Activated CD4-positive, alpha-beta T cell treated with anti-CD3 and anti-CD28 coated beads for 48 hours (primary cell): ENCODE measurements at regions not wholly inside any gene's neighbourhood (a gene's known extent, or its start where the extent isn't known, plus 50 kb on each side); places are given as distances from the start of the nearest gene placed in this dataset.

Experiments used
- DNase-seq: peaks from one replicate; pipeline ENCODE4 v3.0.0-alpha.2; 2020

GRCh38 chr2:163367825-163368582 lies 367.8 kb downstream of the FIGN start:
- DNase-seq = no peak

GRCh38 chr2:163364736-163365135 lies 371.1 kb downstream of the FIGN start:
- no peak for DNase-seq

GRCh38 chr2:163353551-163353950 lies 382.3 kb downstream of the FIGN start:
- no peak for DNase-seq

- no peak for DNase-seq
These were observed 383.8 kb downstream of the FIGN start for GRCh38 chr2:163351966-163352365.

- DNase-seq = no peak
These were observed 384.7 kb downstream of the FIGN start for GRCh38 chr2:163351143-163351542.

GRCh38 chr2:163348857-163349380 lies 386.9 kb downstream of the FIGN start:
- no peak for DNase-seq

GRCh38 chr2:163347982-163348856 lies 387.6 kb downstream of the FIGN start:
- peak; percentile 1 for DNase-seq

- DNase-seq = no peak
These were observed 389.8 kb downstream of the FIGN start for GRCh38 chr2:163345795-163346573.

GRCh38 chr2:163343316-163343715 lies 392.5 kb downstream of the FIGN start:
- DNase-seq = no peak

GRCh38 chr2:163341426-163341825 lies 394.4 kb downstream of the FIGN start:
- no peak for DNase-seq

GRCh38 chr2:163338270-163338669 lies 397.5 kb downstream of the FIGN start:
- no peak for DNase-seq

GRCh38 chr2:163324677-163325076 lies 411.1 kb downstream of the FIGN start:
- DNase-seq = no peak

GRCh38 chr2:163319006-163319405 lies 416.8 kb downstream of the FIGN start:
- no peak for DNase-seq

GRCh38 chr2:163314712-163315111 lies 421.1 kb downstream of the FIGN start:
- DNase-seq = no peak

GRCh38 chr2:163312713-163313112 lies 423.1 kb downstream of the FIGN start:
- DNase-seq = no peak

- DNase-seq = no peak
These were observed 429.2 kb downstream of the FIGN start for GRCh38 chr2:163306647-163307046.

- no peak for DNase-seq
These were observed 433.7 kb downstream of the FIGN start for GRCh38 chr2:163302141-163302540.

- DNase-seq = no peak
These were observed 444.0 kb downstream of the FIGN start for GRCh38 chr2:163291790-163292189.

GRCh38 chr2:163281717-163282116 lies 443.1 kb upstream of the KCNH7 start:
- DNase-seq = no peak

- DNase-seq = no peak
These were observed 430.9 kb upstream of the KCNH7 start for GRCh38 chr2:163269374-163270021.

- DNase-seq = no peak
These were observed 428.2 kb upstream of the KCNH7 start for GRCh38 chr2:163266772-163267171.

GRCh38 chr2:163265562-163265961 lies 427.0 kb upstream of the KCNH7 start:
- DNase-seq = no peak

- no peak for DNase-seq
These were observed 425.8 kb upstream of the KCNH7 start for GRCh38 chr2:163264341-163264740.
